SW 1271 (cell line): ENCODE measurements at regions not wholly inside any gene's neighbourhood (a gene's known extent, or its start where the extent isn't known, plus 50 kb on each side); places are given as distances from the start of the nearest gene placed in this dataset.
A peak's percentile ranks its signal among the peaks of the same experiment; 100 is the strongest.
"Not testable (repeated sequence)": the region's sequence is repeated elsewhere in the genome, so short reads cannot be mapped to it uniquely, and the experiment has no call there.

Experiments used
- DNase-seq, 2 experiments: peaks; one replicate each; lab custom pipeline; 2025; lab: John Stamatoyannopoulos, UW

DNA sequence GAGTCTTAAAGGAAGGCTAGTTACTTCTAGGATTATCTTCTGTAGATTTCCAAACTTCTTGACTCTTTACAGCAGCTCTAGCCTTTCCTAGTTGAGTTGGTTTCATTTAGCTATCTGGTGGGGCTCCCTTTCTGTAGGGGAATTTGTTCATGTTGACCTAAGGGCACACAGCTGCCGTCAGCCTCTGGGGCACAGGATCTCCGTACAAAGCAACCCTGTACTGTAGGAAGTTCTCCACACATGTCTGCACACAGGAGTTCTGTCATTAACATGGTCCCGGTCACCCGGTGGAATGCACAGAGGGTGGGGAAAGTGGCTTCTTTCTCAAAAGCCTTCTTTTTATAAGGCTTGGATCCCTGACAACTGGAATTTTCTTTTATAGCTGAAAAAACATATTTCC, 88.7 kb upstream of the TNIK start:
- no peak for DNase-seq

DNA sequence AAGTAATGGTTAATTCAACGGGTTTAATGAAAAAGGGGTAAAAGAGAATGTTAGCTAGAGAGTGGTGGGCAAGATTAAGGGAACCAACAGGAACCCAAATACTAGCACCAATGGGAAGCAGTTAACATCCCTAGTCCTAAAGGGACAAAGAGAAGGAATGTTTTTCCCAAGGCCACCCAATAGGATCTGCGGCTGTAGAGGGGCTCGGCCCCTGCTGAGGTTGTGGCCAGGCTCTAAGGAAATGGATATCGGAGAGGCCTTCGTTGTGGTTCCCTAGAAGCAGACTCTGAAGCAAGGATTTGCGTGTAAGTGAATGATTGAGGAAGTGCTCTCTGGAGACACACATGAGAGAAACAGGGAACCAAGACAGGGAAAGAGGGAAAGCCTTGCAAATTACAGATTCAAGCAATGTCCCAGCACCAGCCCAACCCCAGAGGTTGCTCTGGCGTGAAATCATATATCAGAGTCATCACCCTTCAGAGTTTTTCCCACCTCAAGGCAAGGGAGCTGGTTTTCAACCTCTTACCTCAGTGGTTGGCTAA, 83.6 kb upstream of the TNIK start:
- DNase-seq, result no peak

- DNase-seq, result no peak
These were observed 82.8 kb upstream of the TNIK start for GRCh38 chr3:171542976-171543375.

GRCh38 chr3:171541647-171542046, 81.4 kb upstream of the TNIK start:
- DNase-seq, result no peak

DNA sequence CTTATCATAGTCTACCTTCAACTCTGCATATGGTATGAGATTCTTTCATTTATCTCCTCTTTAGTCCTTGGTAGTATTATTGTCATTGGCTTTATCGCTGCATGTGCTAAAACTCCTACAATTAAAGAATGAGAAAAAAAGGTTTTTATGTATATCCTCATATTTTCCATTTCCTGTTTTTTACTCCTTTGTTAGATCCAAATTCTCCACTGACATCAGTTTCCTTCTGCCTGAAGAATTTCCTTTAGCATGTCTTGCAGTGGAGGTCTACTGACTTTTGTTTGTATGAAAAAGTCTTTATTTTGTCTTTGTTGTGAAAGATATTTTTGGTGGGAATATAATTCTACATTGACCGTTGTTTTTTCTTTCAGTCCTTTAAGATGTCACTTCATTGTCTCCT, 81.0 kb upstream of the TNIK start:
- no peak for DNase-seq

- DNase-seq, result no peak
These were observed 75.6 kb upstream of the TNIK start for GRCh38 chr3:171535799-171536198.

- no peak for DNase-seq
These were observed 74.9 kb upstream of the TNIK start for GRCh38 chr3:171535133-171535532.

DNA sequence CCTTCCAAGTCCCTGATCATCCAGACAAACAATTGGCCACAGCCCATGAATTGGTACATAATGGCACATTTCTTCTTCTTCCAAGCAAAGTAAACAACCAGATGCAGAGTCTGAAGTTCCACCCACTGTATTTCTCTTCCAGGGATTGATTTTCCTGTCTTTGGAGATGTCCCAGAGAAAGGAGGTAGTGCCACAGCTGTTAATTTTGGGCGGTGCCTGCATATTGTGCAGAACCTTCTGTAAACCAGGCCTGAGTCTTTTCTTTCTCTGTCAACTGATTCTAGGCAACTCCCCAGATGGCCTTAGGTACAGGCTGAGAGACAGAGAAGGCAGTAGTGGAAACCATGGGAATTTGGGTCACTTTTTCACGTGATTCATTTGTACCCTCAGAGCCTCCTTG, 73.5 kb upstream of the TNIK start:
- no peak for DNase-seq

DNA sequence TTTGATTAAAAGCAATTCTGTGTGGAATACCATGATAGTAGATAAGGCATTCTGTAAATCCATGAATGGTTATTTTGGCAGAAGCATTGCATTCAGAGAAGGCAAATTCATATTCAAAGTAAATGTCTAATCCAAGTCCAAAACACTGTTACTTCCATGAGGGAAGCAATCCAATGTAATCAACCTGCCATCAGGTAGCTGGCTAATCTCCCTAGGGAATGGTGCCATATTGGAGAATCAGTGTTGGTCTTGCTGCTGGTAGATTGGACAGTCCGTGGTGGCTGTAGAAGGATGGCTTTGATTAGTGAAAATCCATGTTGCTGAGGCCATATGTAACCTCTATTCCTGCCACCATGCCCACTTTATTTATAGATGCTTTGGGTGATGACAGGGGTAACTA, 72.1 kb upstream of the TNIK start:
- no peak for DNase-seq

DNA sequence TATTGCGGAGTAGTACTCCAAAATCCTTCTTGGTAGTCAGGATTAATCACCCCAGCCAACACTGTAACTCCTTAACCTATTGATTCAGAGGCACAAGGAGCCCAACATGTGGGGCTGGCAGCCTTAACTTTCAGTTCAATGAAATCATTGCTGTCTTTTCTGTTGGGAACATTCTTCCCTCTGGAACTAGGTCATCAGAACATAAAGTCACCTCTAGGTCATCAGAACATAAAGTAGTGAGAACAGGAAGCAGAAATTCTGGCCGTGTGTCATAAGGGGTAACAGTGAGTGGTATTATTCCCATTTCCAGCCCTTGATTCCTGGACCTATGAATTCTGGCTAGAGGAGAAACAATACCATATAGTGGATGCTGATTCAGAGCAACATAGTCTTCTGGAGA, 71.5 kb upstream of the TNIK start:
- DNase-seq, result no peak

DNA sequence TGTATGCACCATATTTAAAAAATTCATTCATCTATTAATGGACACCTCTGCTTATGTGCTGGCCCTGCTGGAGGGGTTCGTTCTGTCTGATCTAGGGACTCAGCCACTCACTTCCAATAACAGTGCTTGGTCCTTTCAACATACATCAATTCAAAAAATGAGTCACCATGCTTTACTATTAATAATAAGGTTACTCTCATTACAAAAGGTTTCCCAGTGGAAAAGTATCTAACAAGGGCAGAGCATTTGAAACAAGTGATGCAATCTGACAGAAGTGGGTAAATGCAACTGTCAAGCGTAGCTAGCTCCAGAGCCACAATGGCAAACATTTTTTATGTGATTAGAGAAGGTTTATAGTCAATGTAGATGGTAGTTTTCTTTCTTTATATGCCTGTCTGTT, 67.9 kb upstream of the TNIK start:
- no peak for DNase-seq

DNA sequence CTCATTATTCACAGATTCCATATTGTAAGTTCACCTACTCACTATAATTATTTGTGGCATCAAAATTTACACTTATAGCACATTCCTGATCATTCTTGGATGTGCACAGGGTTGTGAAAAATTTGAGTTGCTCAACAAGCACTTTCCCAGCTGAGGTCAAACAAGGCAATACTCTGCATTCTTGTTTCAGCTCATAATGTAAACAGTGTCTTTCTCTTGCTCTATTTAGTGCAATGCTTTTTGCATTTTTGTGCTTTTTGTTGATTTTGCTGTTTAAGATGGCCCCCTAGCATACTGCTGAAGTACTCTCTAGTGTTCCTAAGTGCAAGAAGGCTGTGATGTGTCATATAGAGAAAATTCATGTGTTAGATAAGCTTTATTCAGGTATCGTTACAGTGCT, 66.7 kb upstream of the TNIK start:
- DNase-seq, result no peak

DNA sequence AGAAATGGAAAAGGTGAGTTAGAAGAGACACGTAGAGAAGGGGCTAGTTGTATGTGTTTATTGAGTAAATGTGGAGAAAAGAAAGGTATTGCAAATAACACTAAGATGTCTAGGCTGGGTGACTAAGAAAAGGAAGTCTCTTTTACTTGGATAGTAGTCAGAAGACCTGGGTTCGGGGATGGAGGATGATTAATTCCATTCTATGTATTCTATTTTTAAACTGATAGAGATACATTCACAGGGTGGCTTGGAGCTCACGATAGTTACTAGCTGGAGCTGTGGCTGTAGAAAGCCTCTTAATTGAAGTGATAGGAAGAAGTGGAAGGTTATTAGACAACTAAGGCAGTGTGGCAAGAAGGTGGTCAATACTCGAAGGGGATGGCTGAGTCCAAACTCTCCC, 65.9 kb upstream of the TNIK start:
- DNase-seq, result no peak

GRCh38 chr3:171525437-171525836, 65.2 kb upstream of the TNIK start:
- DNase-seq, result no peak

DNA sequence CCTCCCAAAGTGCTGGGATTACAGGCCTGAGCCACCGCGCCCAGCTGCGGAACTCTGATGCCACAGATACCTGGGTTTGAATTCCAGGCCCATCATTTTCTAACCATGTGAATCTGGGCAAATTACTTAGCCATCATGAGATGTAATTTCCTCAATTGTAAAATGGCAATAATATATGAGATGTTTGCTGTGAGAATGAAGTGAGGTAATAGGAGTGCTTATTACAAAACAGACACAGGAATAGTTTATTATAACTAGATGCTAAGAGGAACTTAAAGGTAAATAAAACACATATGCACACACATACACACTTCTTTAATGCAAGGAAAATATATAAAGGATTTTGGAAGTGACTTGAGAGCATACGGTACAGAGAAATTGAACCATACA, 64.7 kb upstream of the TNIK start:
- no peak for DNase-seq

- DNase-seq, result no peak
These were observed 62.4 kb upstream of the TNIK start for GRCh38 chr3:171522651-171523050.

DNA sequence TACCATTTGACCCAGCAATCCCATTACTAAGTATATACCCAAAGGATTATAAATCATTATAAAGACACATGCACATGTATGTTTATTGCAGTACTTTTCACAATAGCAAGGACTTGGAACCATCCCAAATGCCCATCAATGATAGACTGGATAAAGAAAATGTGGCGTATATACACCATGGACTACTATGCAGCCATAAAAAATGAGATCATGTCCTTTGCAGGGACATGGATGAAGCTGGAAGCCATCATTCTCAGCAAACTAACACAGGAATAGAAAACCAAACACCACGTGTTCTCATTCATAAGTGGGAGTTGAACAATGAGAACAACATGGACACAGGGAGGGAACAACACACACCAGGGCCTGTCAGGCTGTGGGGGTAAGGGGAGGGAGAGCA, 59.2 kb upstream of the TNIK start:
- not testable (repeated sequence) for DNase-seq

- no peak for DNase-seq
These were observed 56.6 kb upstream of the TNIK start for GRCh38 chr3:171516765-171517164.

GRCh38 chr3:171514466-171514865, 54.3 kb upstream of the TNIK start:
- DNase-seq, result peak in 1 of 2 experiments; percentile 12

DNA sequence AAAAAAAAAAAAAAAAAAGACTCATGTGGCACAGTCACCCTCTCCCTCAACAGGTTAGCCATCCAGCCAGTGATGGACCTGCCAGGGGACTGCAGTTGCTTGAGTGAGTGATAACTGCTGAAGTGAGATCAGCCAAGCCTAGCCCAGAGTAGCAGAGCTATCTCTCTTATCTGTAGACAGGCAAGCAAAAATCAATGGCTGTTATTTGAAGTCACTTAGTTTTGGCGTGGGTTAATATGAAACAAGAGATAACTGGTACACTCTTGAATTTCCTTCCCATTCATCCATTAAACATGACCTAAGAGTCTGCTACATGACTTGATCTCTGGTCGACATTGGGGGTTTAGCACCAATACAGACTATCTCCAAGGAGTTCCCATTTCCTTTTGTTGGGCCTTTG, 51.2 kb upstream of the TNIK start:
- DNase-seq, result no peak
